Left colon (tissue), 2 donors: ENCODE measurements at regions not wholly inside any gene's neighbourhood (a gene's known extent, or its start where the extent isn't known, plus 50 kb on each side); places are given as distances from the start of the nearest gene placed in this dataset.

ENCODE experiments used
- ATAC-seq: fragments of 200-7000 bp; cut with Tn5 transposase; one replicate; pipeline ENCODE4 v1.9.1; 2020; ENCODE audit warnings: mild to moderate bottlenecking, moderate library complexity
- DNase-seq, 2 donors: peaks; one replicate each; pipeline ENCODE4 v3.0.0-alpha.2; 2020
- intact Hi-C, 2 donors: fragments of 100-400 bp; cut with DNase I in 1 of 2; cut with micrococcal nuclease in 1 of 2; formaldehyde crosslinking; loops; one replicate each; pipeline versions ENCODE4 v1.11.2 to v1.14.0; 2022; cut with DNase I, micrococcal nuclease
- donor health status: DM: no; HTN: no; CAD: no.
- donor health status: DM: yes; HTN: yes; CAD: no.

- DNase-seq (no peak), ATAC-seq (no peak)
- intact Hi-C loops, result no loop called here
Observed at GRCh38 chr2:14684516-14684915, 52.0 kb downstream of the LRATD1 start.

DNA sequence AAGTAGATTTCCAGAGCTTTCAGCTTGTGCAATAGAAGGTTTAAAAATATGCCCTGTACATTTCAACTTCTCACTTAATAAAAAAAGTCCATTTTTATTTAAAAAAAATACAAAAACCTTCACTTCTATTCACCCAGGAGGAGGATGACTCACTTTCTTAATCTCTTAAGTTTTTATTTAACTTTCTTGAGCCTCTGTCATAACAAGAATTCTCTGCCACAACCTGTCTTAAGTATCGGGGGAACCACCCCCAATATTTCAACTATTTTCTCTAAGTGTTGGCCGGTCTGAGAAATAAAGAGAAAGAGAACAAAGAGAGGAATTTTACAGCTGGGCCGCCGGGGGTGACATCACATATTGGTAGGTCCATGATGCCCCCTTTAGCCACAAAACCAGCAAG lies 58.4 kb downstream of the LRATD1 start:
- DNase-seq, result no peak
- no peak for ATAC-seq
- intact Hi-C loops, result no loop called here

DNA sequence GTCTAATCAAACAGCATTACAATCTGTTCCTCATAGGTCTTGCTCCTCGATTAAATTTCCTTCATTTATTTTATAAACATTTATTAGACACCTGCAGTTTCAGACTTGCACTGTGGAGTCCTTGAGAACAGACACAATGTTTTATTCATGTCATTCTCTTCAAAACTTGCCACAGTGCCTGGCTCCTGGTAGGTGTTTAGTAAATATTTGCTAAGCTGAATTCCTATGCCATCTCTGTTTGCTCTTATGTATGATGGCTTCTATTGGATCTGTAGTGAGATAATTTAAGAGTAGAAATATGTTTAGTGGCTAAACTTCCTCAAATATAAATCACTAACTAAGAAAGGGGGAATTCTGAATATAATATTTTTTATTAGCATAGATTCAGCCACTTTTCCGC lies 61.4 kb downstream of the LRATD1 start:
- ATAC-seq (no peak), DNase-seq (no peak)
- intact Hi-C loops, result no loop called here

- intact Hi-C loops, result no loop called here
- ATAC-seq, result no peak
- no peak for DNase-seq
Observed at GRCh38 chr2:14700753-14701152, 68.2 kb downstream of the LRATD1 start.

DNA sequence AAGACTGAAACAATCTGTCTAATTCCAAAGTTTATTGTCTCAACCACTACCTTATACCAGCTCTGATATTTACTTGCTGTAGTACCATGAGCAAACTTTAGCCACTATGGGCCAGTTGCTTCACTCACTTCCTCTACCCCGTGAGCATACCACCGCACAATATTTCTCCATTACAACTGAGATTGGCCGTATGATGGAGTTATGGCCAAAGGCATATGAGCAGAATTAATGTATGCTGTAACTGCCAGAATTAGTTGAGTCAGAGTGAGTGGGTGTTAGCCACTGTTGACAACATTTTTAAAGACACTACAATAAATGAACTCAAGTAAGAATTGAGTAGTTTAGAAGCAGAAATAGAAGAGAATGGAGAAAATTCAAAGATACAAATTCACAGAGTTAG lies 69.7 kb downstream of the LRATD1 start:
- ATAC-seq (no peak), DNase-seq (no peak)
- intact Hi-C loops, result no loop called here

GRCh38 chr2:14706201-14706600 lies 73.7 kb downstream of the LRATD1 start:
- no peak for ATAC-seq
- intact Hi-C loops, result no loop called here
- DNase-seq, result no peak

GRCh38 chr2:14712111-14712510 lies 79.6 kb downstream of the LRATD1 start:
- DNase-seq (no peak), ATAC-seq (no peak)
- intact Hi-C loops, result no loop called here

- DNase-seq (no peak), ATAC-seq (no peak)
- intact Hi-C loops, result no loop called here
Observed at GRCh38 chr2:14713248-14713647, 80.7 kb downstream of the LRATD1 start.

DNA sequence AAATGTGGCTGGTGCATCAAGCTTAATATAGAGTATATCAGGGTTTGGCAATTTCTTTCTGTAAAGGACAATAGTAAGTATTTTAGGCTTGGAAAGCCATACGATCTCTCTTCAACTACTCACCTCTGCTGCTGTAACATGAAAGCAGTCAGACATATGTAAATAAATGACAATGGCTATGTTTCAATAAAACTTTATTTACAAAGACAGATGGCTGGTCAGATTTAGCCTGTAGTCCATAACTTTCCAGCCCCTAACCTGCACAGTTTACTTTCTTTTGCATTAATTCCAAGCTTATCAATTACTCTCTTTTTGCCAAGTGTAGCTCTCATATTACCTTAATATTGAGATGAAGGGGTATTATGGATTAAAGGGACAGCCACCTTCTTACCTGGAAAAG lies 83.1 kb downstream of the LRATD1 start:
- no peak for DNase-seq
- intact Hi-C loops, result no loop called here
- no peak for ATAC-seq

- intact Hi-C loops, result no loop called here
- DNase-seq (no peak), ATAC-seq (no peak)
Observed at GRCh38 chr2:14716319-14716718, 83.8 kb downstream of the LRATD1 start.

GRCh38 chr2:14717131-14717530 lies 84.6 kb downstream of the LRATD1 start:
- DNase-seq, result no peak
- intact Hi-C loops, result no loop called here
- no peak for ATAC-seq

- ATAC-seq, result no peak
- intact Hi-C loops, result no loop called here
- no peak for DNase-seq
Observed at GRCh38 chr2:14720319-14720718, 87.8 kb downstream of the LRATD1 start.

DNA sequence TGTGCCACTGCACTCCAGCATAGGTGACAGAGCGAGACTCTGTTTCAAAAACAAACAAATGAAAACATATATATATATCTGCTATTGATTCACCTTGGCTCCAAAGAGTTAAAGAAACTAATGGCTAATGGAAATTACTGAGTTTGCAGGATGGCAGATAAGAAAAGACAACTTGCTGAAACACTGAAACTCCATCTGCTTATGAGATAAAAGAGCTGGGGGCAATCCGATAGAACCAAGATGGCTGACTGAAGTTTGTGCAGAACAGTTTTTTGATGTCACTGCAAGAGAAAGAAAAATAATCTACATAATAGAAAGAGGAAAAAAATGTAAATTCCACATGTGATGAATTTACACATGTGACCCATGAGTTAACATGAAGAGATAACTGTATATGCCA lies 88.2 kb downstream of the LRATD1 start:
- DNase-seq (no peak), ATAC-seq (no peak)
- intact Hi-C loops, result no loop called here

- ATAC-seq, result no peak
- intact Hi-C loops, result no loop called here
- DNase-seq, result no peak
Observed at GRCh38 chr2:14722904-14723570, 90.5 kb downstream of the LRATD1 start.

GRCh38 chr2:14723684-14724083 lies 91.2 kb downstream of the LRATD1 start:
- DNase-seq (no peak), ATAC-seq (no peak)
- intact Hi-C loops, result no loop called here

GRCh38 chr2:14735696-14736095 lies 103.2 kb downstream of the LRATD1 start:
- intact Hi-C loops, result no loop called here
- ATAC-seq, result no peak
- no peak for DNase-seq

DNA sequence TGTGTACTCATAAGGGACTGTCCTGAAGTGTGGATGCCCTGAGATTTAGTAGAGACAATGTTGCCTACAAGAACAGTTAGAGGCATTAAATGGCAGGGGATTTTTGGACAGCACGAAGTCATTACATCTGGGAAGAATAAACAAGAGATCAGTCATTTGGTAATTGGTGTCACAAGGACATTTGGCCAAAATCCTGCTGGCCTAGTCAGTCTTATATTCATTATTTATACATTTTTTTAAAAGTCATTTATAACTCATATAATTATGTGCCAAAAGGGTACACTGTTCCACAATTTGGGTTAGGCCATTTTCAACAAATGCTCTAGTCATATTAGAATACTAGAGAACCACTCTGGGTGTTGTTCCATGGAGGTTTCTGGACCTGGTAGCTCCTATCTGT lies 104.7 kb downstream of the LRATD1 start:
- DNase-seq (no peak), ATAC-seq (no peak)
- intact Hi-C loops, result no loop called here

GRCh38 chr2:14743861-14744260 lies 111.3 kb downstream of the LRATD1 start:
- no peak for DNase-seq
- intact Hi-C loops, result no loop called here
- no peak for ATAC-seq

- DNase-seq (no peak), ATAC-seq (no peak)
- intact Hi-C loops, result no loop called here
Observed at GRCh38 chr2:14745288-14746076, 113.0 kb downstream of the LRATD1 start.

GRCh38 chr2:14746133-14746532 lies 113.6 kb downstream of the LRATD1 start:
- intact Hi-C loops, result no loop called here
- DNase-seq (no peak), ATAC-seq (no peak)

GRCh38 chr2:14747447-14747846 lies 114.9 kb downstream of the LRATD1 start:
- intact Hi-C loops, result no loop called here
- DNase-seq (no peak), ATAC-seq (no peak)
